Activated CD8-positive, alpha-beta T cell treated with anti-CD3 and anti-CD28 coated beads for 36 hours (primary cell): ENCODE measurements at regions not wholly inside any gene's neighbourhood (a gene's known extent, or its start where the extent isn't known, plus 50 kb on each side); places are given as distances from the start of the nearest gene placed in this dataset.

ENCODE experiments used
- ATAC-seq: fragments of 200-7000 bp; cut with Tn5 transposase; one replicate; pipeline ENCODE4 v1.10.0; 2021; ENCODE audit warnings: mild to moderate bottlenecking, moderate library complexity
- CTCF ChIA-PET: fragments of 350-600 bp; sonication (Branson Sonifier 250); formaldehyde crosslinking; loops from one replicate; lab custom pipeline; 2021; ENCODE audit warnings: antibody characterized with exemption; lab: Charles Lee
- POLR2A ChIA-PET: fragments of 350-600 bp; sonication (Branson Sonifier 250); formaldehyde crosslinking; loops from one replicate; lab custom pipeline; 2021; ENCODE audit warnings: antibody characterized with exemption; lab: Charles Lee
- DNase-seq: peaks from one replicate; pipeline ENCODE4 v3.0.0-alpha.2; 2020
- H3K27ac Mint-ChIP-seq: one replicate; pipeline ENCODE4 v1.8.0; 2021; ENCODE audit warnings: mild to moderate bottlenecking, mixed read lengths
- H3K27me3 Mint-ChIP-seq: one replicate; pipeline ENCODE4 v1.8.0; 2021; ENCODE audit warnings: mixed read lengths
- H3K36me3 Mint-ChIP-seq: one replicate; pipeline ENCODE4 v1.8.0; 2021; ENCODE audit warnings: low read depth, mixed read lengths
- H3K4me1 Mint-ChIP-seq: one replicate; pipeline ENCODE4 v1.8.0; 2021; ENCODE audit warnings: low read depth, mixed read lengths
- H3K4me3 Mint-ChIP-seq: one replicate; pipeline ENCODE4 v1.8.0; 2021; ENCODE audit warnings: mild to moderate bottlenecking, moderate library complexity, mixed read lengths
- H3K9me3 Mint-ChIP-seq: one replicate; pipeline ENCODE4 v1.8.0; 2021; ENCODE audit warnings: mixed read lengths
- CTCF ChIP-seq: fragments of 200-600 bp; IDR thresholded peaks from one replicate; pipeline ENCODE4 v1.8.0; 2022; ENCODE audit warnings: antibody characterized with exemption, mild to moderate bottlenecking
- intact Hi-C: fragments of 100-400 bp; cut with micrococcal nuclease; formaldehyde crosslinking; loops from one replicate; pipeline ENCODE4 v1.10.0; 2022

- H3K9me3 Mint-ChIP-seq: no peaks in the 10 kb centered on the region
- intact Hi-C loops: no loop called here
- no peak overlapping the region for H3K27ac Mint-ChIP-seq
- no peak for DNase-seq
- no peak overlapping the region for H3K4me3 Mint-ChIP-seq
- CTCF ChIA-PET: no interaction called here
- H3K27me3 Mint-ChIP-seq: no peaks in the 10 kb centered on the region
- no peak for ATAC-seq
- no peaks in the 10 kb centered on the region for H3K36me3 Mint-ChIP-seq
- no peak for TF ChIP-seq CTCF
- H3K4me1 Mint-ChIP-seq: no peaks in the 10 kb centered on the region
- POLR2A ChIA-PET: no interaction called here
Observed at GRCh38 chr3:74059923-74060600, 435.3 kb upstream of the PDZRN3 start.

GRCh38 chr3:74059301-74059922 is 434.7 kb upstream of the PDZRN3 start:
- POLR2A ChIA-PET: no interaction called here
- Mint-ChIP-seq H3K9me3 (peaks cover 4% of the 10 kb centered on the region), H3K4me3 (no peak overlapping the region)

GRCh38 chr3:74057169-74057568 is 432.4 kb upstream of the PDZRN3 start:
- Mint-ChIP-seq H3K9me3 (peaks cover 6% of the 10 kb centered on the region), H3K4me1 (no peaks in the 10 kb centered on the region), H3K27ac (no peak overlapping the region), H3K4me3 (no peak overlapping the region), H3K36me3 (no peaks in the 10 kb centered on the region), H3K27me3 (peaks cover 2% of the 10 kb centered on the region)
- ChIA-PET POLR2A (no interaction called here), CTCF (no interaction called here)
- intact Hi-C loops: no loop called here
- no peak for DNase-seq
- TF ChIP-seq CTCF: no peak
- ATAC-seq: no peak

More at GRCh38 chr3:74059301-74059922, 434.7 kb upstream of the PDZRN3 start:
- TF ChIP-seq CTCF: no peak
- intact Hi-C loops: no loop called here
- H3K36me3 Mint-ChIP-seq: no peaks in the 10 kb centered on the region
- ATAC-seq (no peak), DNase-seq (no peak)
- H3K27me3 Mint-ChIP-seq: peaks cover 2% of the 10 kb centered on the region
- H3K27ac Mint-ChIP-seq: no peak overlapping the region
- no peaks in the 10 kb centered on the region for H3K4me1 Mint-ChIP-seq
- CTCF ChIA-PET: no interaction called here

- no peak for TF ChIP-seq CTCF
- Mint-ChIP-seq H3K4me3 (no peak overlapping the region), H3K27ac (no peak overlapping the region), H3K27me3 (peaks cover 2% of the 10 kb centered on the region), H3K4me1 (no peaks in the 10 kb centered on the region), H3K9me3 (peaks cover 9% of the 10 kb centered on the region), H3K36me3 (no peaks in the 10 kb centered on the region)
- intact Hi-C loops: no loop called here
- ChIA-PET POLR2A (no interaction called here), CTCF (no interaction called here)
- ATAC-seq (no peak), DNase-seq (no peak)
Observed at GRCh38 chr3:74055061-74055460, 430.3 kb upstream of the PDZRN3 start.

- CTCF ChIA-PET: no interaction called here
- H3K27me3 Mint-ChIP-seq: peaks cover 2% of the 10 kb centered on the region
- no peaks in the 10 kb centered on the region for H3K36me3 Mint-ChIP-seq
- POLR2A ChIA-PET: no interaction called here
- no peak overlapping the region for H3K27ac Mint-ChIP-seq
- TF ChIP-seq CTCF: no peak
- intact Hi-C loops: no loop called here
- H3K4me3 Mint-ChIP-seq: no peak overlapping the region
- peaks cover 9% of the 10 kb centered on the region for H3K9me3 Mint-ChIP-seq
- no peaks in the 10 kb centered on the region for H3K4me1 Mint-ChIP-seq
- DNase-seq: no peak
- no peak for ATAC-seq
Observed at GRCh38 chr3:74054566-74054965, 429.8 kb upstream of the PDZRN3 start.
